ENCODE measurements at regions not wholly inside any gene's neighbourhood (a gene's known extent, or its start where the extent isn't known, plus 50 kb on each side); places are given as distances from the start of the nearest gene placed in this dataset.

GRCh38 chr6:168722397-168722796 lies 281.4 kb downstream of the SMOC2 start:
- no peak for DNase-seq (ENCODE audit: low spot score)

- no peak for DNase-seq (ENCODE audit: low spot score)
Observed at GRCh38 chr6:168721571-168721970, 280.6 kb downstream of the SMOC2 start.

- no peak for DNase-seq (ENCODE audit: low spot score)
Observed at GRCh38 chr6:168719901-168720300, 278.9 kb downstream of the SMOC2 start.

GRCh38 chr6:168718821-168719475 lies 278.0 kb downstream of the SMOC2 start:
- no peak for DNase-seq (ENCODE audit: low spot score)
